SIG-M5 treated with dmso at 0.1 percent for 504 hours (cell line): ENCODE measurements at regions not wholly inside any gene's neighbourhood (a gene's known extent, or its start where the extent isn't known, plus 50 kb on each side); places are given as distances from the start of the nearest gene placed in this dataset.
A peak's percentile ranks its signal among the peaks of the same experiment; 100 is the strongest.

Source experiments
- DNase-seq: peaks from one replicate; lab custom pipeline; 2025; ENCODE audit not compliant: unreplicated experiment; lab: John Stamatoyannopoulos, UW

DNA sequence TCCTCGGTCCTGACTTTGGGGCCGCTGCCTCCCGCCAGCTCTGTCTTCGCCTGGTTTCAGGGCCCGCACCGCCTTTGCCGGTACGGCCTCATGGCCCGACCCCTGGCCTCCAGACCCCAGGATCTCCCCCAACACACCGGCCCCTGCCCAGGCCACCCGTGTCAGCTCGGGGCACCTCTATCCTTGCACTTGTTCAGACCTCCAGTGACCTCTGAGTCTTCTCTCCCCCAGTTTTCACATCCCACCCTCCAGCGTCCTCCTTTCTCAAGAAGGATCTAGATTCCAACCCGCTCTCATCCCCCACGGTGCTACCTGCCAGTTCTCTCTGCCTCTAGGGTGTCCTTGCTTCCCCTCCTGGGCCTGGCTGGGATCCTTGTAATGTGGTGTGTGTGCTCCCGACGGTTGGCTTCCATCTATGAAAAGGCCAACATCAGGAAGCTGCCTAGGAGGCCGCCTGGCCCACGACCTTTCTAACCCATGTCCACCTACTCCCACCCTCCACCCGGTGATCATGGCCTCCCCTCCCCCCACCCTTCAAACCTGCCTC is 61.1 kb downstream of the SPATA31C2 start:
- DNase-seq: no peak

DNA sequence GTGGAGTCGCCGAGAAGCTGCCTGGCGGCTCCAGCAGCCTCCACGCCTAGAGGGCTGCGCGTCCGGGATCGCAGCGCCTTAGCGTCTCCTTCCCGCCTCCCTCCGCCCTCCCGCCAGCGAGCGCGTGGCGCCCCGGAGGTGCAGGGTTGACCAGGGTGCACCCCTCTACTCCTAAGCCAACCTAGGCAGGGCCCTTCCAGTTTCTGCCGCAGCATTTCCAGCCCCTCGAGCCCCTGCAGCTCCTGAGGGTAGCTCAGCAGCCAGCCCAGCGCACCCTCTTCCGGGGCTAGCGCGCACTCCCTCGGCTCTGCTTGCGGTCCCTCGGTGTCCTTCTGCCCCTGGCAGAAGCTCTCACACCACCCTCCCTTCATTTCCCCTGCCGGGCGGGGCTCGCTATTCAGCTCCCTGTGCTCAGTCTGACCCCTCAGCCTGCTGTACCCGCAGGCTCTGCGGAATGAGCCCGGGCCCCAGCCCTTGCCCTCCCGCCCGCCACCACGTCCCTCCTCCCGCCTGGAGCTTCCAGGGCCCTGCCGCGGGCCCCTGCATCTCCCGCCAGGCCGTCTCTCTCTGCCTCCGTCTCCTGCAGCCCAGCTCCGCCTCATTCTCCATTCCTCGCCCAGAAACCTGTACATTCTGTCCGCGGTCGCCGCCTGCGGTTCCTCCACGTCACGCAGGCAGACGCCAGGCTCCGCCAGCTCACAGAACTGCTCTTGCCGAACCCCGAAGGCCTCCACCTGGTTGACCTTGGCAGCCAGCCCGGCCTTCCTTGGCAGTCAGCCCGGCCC is 61.8 kb downstream of the SPATA31C2 start:
- DNase-seq: peak; percentile 53

GRCh38 chr9:88075966-88076285 is 62.3 kb downstream of the SPATA31C2 start:
- no peak for DNase-seq

- no peak for DNase-seq
Observed at GRCh38 chr9:88075506-88075905, 62.8 kb downstream of the SPATA31C2 start.

- DNase-seq: no peak
Observed at GRCh38 chr9:88074931-88075330, 63.3 kb downstream of the SPATA31C2 start.

DNA sequence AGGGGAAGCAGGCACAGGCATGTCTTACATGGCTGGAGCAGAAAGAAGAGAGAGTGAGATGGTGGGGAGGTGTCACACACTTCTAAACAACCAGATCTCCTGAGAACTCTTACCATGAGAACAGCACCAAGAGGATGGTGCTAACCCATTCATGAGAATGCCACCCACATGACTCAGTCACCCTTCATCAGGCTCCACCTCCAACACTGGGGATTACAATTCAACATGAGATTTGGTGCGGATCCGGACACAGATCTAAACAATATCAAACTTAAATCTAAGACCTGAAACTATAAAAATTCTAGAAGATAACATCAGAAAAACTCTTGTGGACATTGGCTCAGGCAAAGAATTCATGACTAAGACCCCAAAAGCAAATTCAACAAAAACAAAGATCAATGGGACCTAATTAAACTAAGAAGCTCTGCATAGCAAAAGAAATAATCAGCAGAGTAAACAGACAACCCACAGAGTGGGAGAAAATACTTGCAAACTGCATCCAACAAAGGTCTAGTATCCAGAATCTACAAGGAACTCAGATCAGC is 65.4 kb downstream of the SPATA31C2 start:
- DNase-seq: no peak

DNA sequence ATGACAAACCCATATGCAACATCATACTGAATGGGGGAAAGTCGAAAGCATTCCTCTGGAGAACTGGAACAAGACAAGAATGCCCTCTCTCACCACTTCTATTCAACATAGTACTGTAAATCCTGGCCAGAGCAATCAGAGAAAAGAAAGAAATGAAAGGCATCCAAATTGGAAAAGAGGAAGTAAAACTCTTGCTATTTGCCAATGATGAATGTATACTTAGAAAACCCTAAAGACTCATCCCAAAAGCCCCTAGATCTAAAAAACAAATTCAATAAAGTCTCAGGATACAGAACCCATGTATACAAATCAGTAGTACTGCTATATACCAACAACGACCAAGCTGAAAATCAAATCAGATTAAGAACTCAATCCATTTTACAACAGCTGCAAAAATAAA is 66.9 kb downstream of the SPATA31C2 start:
- DNase-seq: peak; percentile 16

DNA sequence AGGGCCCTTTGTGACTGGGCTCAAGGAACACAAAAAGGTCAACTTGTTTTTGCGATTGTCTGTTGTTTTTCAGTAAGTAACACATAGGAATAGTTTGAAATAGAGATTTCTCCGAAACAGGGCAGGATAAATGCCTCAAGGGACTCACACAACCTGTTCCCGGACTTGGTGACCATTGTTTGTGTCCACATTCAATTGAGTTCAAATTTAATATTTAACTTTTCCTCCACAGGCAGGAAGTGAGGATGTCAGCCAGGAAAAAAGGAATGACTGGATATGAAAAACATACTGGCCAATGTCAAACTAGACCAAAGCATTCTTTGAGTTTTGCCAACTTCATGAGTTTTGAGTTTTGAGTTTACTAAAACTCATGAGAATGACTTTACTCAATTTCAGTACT is 72.7 kb downstream of the SPATA31C2 start:
- DNase-seq: no peak

GRCh38 chr9:88064554-88064953 is 73.7 kb downstream of the SPATA31C2 start:
- no peak for DNase-seq

GRCh38 chr9:88060746-88061145 is 77.5 kb downstream of the SPATA31C2 start:
- no peak for DNase-seq

GRCh38 chr9:88059469-88059868 is 78.8 kb downstream of the SPATA31C2 start:
- no peak for DNase-seq

DNA sequence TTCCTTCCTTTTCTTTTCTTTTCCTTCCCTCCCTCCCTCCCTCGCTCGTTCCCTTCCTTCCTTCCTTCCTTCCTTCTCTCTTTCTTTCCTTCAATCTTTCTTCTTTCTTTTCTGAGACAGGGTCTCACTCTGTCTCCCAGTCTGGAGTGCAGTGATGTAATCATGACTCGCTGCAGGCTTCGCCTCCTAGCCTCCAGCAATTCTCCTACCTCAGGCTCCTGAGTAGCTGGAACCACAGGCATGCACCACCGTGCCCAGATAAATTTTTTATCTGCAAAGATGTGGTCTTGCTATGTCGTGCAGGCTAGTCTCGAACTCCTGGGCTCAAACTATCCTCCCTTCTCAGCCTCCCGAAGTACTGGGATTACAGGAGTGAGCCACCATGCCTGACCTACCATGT is 81.4 kb downstream of the SPATA31C2 start:
- no peak for DNase-seq

DNA sequence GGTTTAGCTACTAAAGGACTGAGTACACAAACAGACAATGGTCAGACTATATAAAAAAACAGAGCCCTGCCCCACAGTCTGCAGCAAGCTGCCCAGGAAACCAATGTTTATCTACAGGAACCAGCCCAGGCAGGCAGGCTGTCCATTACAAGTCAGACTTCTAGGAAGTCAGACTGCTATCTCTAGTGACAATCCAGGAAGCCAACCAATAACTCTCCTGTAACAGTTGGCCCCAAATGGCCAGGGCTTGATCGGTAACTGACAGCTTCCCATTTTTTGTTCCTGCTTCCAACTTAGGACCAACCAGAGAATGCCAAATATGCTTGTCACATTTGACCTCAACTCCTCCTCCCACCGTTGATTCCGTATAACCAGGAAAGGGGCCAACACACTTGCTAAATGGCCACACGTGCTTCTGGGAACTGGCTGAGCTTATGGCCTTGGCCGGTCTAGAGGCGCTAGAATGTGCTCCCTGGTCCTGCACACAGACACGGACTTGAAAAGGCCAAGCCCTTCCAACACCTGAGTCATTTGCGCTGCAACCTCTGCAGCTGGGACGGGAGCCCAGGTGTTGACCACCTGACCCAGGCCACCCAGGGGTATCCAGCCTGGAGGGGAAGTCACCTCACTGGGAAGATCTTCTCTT is 79.6 kb upstream of the CDK20 start:
- no peak for DNase-seq

DNA sequence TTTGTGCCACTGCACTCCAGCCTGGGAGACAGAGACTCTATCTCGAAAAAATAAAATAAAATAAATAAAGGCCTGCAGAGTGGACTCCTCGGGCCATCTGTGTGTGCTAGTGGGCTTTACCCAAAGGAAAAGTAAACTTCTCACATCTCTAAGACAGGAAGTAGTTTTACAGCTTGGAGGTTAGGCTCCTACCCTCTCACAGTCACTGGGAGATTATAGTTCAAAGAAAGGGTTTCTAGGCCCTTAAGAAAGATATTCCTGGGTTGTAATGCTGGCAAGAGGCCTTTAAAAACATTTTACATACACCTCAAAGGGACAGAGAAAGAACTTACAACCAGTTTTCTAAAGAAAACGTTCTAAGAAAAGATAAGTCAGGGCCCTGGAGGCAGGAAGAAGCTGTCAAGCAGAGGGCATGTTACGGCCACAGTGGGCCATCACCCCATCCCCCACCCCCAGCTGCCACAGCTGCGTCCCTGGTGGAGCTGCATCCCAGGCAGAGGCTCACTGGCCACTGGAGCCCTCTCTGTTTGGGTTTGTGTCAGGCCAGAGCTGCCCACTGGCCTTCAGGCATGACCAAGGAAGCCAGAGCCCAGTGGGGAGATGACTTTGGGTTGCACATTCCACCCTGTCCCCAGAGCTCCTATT is 78.1 kb upstream of the CDK20 start:
- DNase-seq: no peak

GRCh38 chr9:88051138-88051537 is 76.8 kb upstream of the CDK20 start:
- DNase-seq: no peak

GRCh38 chr9:88049677-88050307 is 75.5 kb upstream of the CDK20 start:
- no peak for DNase-seq

GRCh38 chr9:88046542-88046941 is 72.2 kb upstream of the CDK20 start:
- no peak for DNase-seq

- no peak for DNase-seq
Observed at GRCh38 chr9:88045686-88046085, 71.4 kb upstream of the CDK20 start.

- no peak for DNase-seq
Observed at GRCh38 chr9:88044200-88044599, 69.9 kb upstream of the CDK20 start.

GRCh38 chr9:88043647-88044046 is 69.3 kb upstream of the CDK20 start:
- DNase-seq: no peak

GRCh38 chr9:88041447-88041846 is 67.1 kb upstream of the CDK20 start:
- no peak for DNase-seq
